ENCODE measurements at regions not wholly inside any gene's neighbourhood (a gene's known extent, or its start where the extent isn't known, plus 50 kb on each side); places are given as distances from the start of the nearest gene placed in this dataset.
"Not testable (repeated sequence)": the region's sequence is repeated elsewhere in the genome, so short reads cannot be mapped to it uniquely, and the experiment has no call there.

- DNase-seq, H3K27ac Mint-ChIP-seq, POLR2A ChIA-PET, H3K9me3 Mint-ChIP-seq, H3K4me3 Mint-ChIP-seq, ATAC-seq, H3K36me3 Mint-ChIP-seq, H3K27me3 Mint-ChIP-seq, H3K4me1 Mint-ChIP-seq: not testable (repeated sequence)
These were observed 401.2 kb downstream of the POTEH start for GRCh38 chr22:16090991-16091390.

- not testable (repeated sequence) for H3K36me3 Mint-ChIP-seq
These were observed 415.3 kb downstream of the POTEH start for GRCh38 chr22:16105121-16105520.

GRCh38 chr22:16131456-16131855 is 441.6 kb downstream of the POTEH start:
- H3K36me3 Mint-ChIP-seq, H3K4me3 Mint-ChIP-seq, DNase-seq, H3K4me1 Mint-ChIP-seq, H3K9me3 Mint-ChIP-seq, ATAC-seq, POLR2A ChIA-PET, H3K27ac Mint-ChIP-seq, H3K27me3 Mint-ChIP-seq: not testable (repeated sequence)

More at GRCh38 chr22:16105121-16105520, 415.3 kb downstream of the POTEH start:
- H3K27ac Mint-ChIP-seq, ATAC-seq, POLR2A ChIA-PET, H3K9me3 Mint-ChIP-seq, H3K4me1 Mint-ChIP-seq, H3K27me3 Mint-ChIP-seq, H3K4me3 Mint-ChIP-seq, DNase-seq: not testable (repeated sequence)

GRCh38 chr22:16131918-16132317 is 442.1 kb downstream of the POTEH start:
- ATAC-seq (no peak), DNase-seq (no peak)
- Mint-ChIP-seq H3K4me1 (no peaks in the 10 kb centered on the region), H3K4me3 (no peak overlapping the region), H3K27me3 (no peaks in the 10 kb centered on the region), H3K9me3 (peaks cover 0 to 9% (median 0%) of the 10 kb centered on the region in 9 donors), H3K27ac (no peak overlapping the region), H3K36me3 (no peaks in the 10 kb centered on the region)
- POLR2A ChIA-PET = no interaction called here

GRCh38 chr22:16132598-16132997 is 442.8 kb downstream of the POTEH start:
- ATAC-seq, H3K4me1 Mint-ChIP-seq, H3K4me3 Mint-ChIP-seq, POLR2A ChIA-PET, H3K27me3 Mint-ChIP-seq, H3K9me3 Mint-ChIP-seq, DNase-seq, H3K36me3 Mint-ChIP-seq: not testable (repeated sequence)
- peak overlapping the region in 1 of 10 donors; percentile 72 for H3K27ac Mint-ChIP-seq

- DNase-seq, H3K4me1 Mint-ChIP-seq, H3K27ac Mint-ChIP-seq, ATAC-seq, H3K36me3 Mint-ChIP-seq, H3K4me3 Mint-ChIP-seq, H3K9me3 Mint-ChIP-seq, POLR2A ChIA-PET, H3K27me3 Mint-ChIP-seq: not testable (repeated sequence)
These were observed 446.5 kb downstream of the CCT8L2 start for GRCh38 chr22:16146101-16146500.

- H3K4me1 Mint-ChIP-seq, ATAC-seq, H3K27ac Mint-ChIP-seq, H3K27me3 Mint-ChIP-seq, DNase-seq, H3K9me3 Mint-ChIP-seq, H3K4me3 Mint-ChIP-seq, POLR2A ChIA-PET, H3K36me3 Mint-ChIP-seq: not testable (repeated sequence)
These were observed 445.7 kb downstream of the CCT8L2 start for GRCh38 chr22:16146916-16147315.

- H3K4me3 Mint-ChIP-seq, H3K27me3 Mint-ChIP-seq, H3K36me3 Mint-ChIP-seq, H3K4me1 Mint-ChIP-seq, POLR2A ChIA-PET, H3K9me3 Mint-ChIP-seq, DNase-seq, ATAC-seq, H3K27ac Mint-ChIP-seq: not testable (repeated sequence)
These were observed 415.3 kb downstream of the CCT8L2 start for GRCh38 chr22:16177287-16177686.

GRCh38 chr22:16183864-16184263 is 408.7 kb downstream of the CCT8L2 start:
- POLR2A ChIA-PET, H3K4me1 Mint-ChIP-seq, H3K27me3 Mint-ChIP-seq, H3K4me3 Mint-ChIP-seq, DNase-seq, ATAC-seq, H3K27ac Mint-ChIP-seq, H3K36me3 Mint-ChIP-seq: not testable (repeated sequence)
- peaks cover 0 to 19% (median 5%) of the 10 kb centered on the region in 9 donors for H3K9me3 Mint-ChIP-seq
